ENCODE measurements at regions not wholly inside any gene's neighbourhood (a gene's known extent, or its start where the extent isn't known, plus 50 kb on each side); places are given as distances from the start of the nearest gene placed in this dataset.
A peak's percentile ranks its signal among the peaks of the same experiment; 100 is the strongest.
"Not testable (repeated sequence)": the region's sequence is repeated elsewhere in the genome, so short reads cannot be mapped to it uniquely, and the experiment has no call there.

GRCh38 chr9:62837254-62837911 is 1647.5 kb downstream of the SPATA31A7 start:
- peak; percentile 31 for DNase-seq

GRCh38 chr9:62838024-62838718 is 1648.3 kb downstream of the SPATA31A7 start:
- peak; percentile 87 for DNase-seq

DNA sequence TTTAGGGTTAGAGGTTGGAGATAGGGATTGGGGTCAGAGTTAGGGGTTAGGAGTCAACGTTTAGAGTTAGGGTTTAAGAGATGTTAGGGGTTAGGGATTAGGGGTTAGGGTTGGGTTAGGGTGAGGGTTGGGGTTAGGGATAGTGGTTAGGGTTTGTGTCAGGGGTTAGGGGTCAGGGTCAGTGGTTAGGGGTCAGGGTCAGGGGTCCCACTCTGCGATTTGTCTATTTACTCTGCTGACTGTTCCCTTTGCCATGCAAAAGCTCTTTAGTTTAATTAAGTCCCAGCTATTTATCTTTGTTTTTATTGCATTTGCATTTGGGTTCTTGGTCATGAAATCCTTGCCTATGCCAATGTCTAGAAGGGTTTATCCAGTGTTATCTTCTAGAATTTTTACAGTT is 1649.3 kb downstream of the SPATA31A7 start:
- not testable (repeated sequence) for DNase-seq

DNA sequence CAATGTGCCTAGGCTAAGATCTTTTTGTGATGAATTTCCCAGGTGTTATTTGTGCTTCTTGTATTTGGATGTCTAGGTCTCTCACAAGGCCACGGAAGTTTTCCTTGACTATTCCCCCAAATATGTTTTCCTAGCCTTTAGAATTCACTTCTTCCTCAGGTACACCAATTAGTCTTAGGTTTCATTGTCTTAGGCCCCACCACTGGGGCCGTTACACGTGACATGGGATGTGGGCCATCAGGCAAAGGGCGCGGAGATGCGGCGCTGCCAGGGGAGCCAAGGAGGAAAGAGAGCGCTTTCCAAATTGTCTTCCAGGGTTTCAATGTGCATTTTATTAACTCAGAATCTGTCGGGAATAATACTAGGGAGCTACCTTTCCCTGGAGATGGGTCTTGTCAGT is 1653.3 kb downstream of the SPATA31A7 start:
- not testable (repeated sequence) for DNase-seq

- not testable (repeated sequence) for DNase-seq
Measured at GRCh38 chr9:62843706-62844290, 1654.0 kb downstream of the SPATA31A7 start.

GRCh38 chr9:62844681-62845185 is 1654.9 kb downstream of the SPATA31A7 start:
- DNase-seq = not testable (repeated sequence)

- DNase-seq = not testable (repeated sequence)
Measured at GRCh38 chr9:62848258-62848657, 1658.4 kb downstream of the SPATA31A7 start.

DNA sequence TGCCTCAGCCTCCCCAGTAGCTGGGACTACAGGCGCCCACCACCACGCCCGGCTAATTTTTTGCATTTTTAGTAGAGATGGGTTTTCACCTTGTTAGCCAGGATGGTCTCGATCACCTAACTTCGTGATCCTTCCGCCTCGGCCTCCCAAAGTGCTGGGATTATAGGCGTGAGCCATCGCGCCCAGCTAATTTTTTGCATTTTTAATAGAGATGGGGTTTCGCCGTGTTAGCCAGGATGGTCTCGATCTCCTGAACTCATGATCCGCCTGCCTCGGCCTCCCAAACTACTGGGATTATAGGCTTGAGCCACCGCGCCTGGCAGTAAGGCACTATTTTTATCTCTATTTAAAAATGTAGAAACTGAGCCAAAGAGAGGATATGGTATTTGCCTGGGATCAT is 1660.2 kb downstream of the SPATA31A7 start:
- DNase-seq = not testable (repeated sequence)

DNA sequence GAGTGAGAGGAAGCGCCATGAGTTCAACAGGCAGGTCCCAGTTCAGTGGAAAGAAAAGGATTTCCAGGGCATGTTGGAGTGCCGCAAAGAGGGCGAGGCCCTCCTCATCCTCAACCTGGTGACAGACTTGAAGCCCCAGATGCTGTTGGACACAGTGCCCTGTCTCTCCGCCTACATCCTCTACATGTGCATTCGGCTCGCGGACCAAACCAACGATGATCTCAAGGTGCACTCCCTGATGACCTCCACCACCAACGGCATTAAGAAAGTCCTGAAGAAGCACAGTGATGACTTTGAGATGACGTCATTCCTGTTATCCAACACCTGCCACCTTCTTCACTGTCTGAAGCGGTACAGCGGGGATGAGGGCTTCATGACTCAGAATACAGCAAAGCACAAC is 1667.4 kb downstream of the SPATA31A7 start:
- not testable (repeated sequence) for DNase-seq

DNA sequence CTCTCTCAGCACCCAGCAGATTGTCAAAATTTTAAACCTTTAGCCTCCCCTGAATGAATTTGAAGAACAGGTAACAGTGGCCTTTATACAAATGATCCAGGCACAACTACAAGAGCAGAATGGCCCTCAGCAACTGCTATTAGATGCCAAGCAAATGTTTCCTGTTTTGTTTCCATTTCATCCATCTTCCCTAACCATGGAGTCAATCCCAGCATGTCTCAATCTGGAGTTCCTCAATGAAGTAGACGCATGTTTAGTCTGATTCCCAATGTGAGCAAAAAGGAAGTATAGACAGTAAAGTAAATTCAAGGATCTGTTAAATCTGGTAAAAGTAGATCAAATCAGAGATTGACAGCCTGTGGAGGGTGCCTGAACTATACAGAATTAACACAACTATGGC is 1668.4 kb downstream of the SPATA31A7 start:
- not testable (repeated sequence) for DNase-seq

DNA sequence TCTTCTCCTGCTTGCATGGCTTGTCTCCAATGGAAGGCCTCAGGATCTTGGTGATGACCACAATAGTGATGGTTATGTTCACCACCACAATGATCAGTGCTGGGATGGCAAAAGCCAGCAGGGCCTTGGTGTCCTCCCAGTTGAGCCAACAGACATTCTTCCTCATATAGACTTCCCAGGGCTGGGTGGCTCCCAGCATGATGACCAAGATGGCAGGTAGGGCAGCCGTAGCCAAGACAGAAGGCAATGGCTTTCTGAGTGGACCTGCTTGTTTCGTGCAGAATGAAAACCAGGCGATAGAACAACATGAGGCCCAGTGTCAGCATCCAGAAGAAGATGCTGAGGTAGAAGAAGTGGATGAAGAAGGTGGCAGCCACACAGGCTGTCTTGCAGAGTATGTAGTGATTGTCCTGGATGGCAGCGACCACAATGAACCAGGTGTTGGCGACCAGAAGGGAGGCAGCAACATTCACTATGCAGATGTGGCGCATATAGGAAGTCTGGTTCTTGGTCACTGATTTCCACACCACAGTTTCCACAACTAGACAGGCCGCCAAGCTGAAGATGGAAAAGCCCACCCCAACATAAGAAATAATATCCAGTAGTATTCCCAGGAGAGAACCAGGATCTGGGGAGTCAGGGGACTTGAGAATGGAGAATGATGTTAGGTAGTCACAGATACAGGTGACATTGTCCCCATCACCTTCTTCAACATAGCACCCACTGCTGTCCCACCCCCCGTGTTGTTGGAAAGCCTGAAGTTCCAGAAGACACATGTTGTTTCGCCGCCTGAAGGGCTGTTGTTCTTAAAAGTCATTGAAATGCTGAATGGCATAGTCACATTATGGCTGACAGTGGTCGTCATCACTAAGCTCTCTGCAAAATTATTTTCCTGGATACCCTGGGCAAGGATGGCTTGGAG is 1671.4 kb downstream of the SPATA31A7 start:
- not testable (repeated sequence) for DNase-seq

DNA sequence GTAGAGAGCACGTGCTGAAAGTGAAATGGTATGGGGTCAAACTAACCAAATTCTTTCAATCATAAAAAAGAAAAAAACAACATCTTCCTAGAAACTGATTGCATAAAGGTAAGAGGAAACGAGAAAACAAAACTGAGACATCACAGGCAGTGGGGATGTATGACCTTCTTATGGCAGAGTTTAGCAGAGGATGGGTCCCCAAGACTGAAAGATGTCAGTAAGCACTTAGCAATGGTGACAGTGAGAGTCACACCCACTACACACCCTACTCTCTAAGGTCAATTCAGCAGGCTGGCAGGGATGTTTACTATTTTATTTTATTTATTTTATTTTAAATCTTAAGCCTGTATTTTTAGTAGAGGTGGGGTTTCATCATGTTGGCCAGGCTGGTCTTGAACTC is 1672.3 kb downstream of the SPATA31A7 start:
- not testable (repeated sequence) for DNase-seq

DNA sequence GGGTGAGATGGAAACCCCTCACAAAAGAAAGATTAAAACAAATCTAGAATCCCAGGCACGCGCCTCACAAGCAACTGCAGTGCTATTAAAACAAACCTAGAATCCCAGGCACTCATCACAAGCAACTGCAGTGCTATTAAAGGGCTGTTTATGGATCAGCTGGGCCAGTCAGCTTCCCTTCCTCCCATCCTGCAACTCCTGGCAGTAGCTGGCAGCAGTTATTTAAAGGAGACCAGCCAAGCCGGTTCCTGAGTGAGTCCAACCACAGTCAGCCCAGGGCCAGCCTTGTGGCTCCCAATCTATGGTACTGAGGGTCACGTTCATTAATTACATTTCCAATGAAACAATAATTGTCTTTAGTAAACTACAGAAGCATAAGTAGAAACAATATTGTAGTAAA is 1673.5 kb downstream of the SPATA31A7 start:
- not testable (repeated sequence) for DNase-seq

DNA sequence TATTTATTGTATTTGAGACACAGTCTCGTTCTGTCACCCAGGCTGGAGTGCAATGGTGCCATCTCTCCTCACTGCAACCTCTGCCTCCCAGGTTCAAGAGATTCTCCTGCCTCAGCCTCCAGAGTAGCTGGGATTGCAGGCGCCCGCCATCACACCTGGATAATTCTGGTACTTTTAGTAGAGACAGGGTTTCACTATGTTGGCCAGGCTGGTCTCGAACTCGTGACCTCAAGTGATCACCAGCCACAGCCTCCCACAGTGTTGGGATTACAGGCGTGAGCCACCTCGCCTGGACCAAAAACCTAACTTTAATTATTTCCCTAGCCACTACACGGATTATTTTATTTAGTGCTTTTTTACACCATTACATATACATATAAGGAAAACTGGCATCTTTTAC is 1674.0 kb downstream of the SPATA31A7 start:
- DNase-seq = not testable (repeated sequence)

GRCh38 chr9:62864481-62865469 is 1674.9 kb downstream of the SPATA31A7 start:
- DNase-seq = peak; percentile 18

DNA sequence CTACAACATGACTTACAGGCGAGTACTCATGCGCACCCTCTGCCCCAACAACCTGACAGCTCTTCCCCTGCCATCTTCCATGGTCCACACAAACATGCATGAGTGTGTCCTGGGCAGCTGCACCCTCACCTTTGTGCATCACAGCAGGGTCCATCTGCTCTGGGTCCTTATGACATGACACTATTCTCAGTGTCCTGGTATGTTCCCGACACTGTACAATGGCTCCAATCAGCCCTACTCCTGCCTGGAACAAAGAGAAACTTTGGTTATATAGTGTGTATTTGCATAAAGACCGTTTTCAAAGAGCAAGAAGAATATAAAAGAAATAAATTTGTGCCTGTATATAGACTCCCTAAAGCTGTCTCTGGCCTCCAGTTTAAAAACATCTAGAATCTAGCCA is 1679.2 kb downstream of the SPATA31A7 start:
- not testable (repeated sequence) for DNase-seq

- not testable (repeated sequence) for DNase-seq
Measured at GRCh38 chr9:62871765-62872164, 1681.9 kb downstream of the SPATA31A7 start.

DNA sequence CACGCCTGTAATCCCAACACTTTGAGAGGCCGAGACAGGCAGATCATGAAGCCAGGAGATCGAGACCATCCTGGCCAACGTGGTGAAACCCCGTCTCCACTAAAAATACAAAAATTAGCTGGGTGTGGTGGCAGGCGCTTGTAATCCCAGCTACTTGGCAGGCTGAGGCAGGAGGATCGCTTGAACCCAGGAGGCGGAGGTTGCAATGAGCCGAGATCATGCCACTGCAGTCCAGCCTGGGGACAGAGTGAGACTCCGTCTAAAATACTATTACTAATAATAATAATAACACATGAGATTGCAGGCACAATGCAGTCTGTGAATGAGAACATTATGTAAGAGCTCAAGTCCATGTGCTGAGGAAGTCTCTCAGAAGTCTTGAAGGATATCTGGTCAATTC is 1684.4 kb downstream of the SPATA31A7 start:
- DNase-seq = not testable (repeated sequence)

DNA sequence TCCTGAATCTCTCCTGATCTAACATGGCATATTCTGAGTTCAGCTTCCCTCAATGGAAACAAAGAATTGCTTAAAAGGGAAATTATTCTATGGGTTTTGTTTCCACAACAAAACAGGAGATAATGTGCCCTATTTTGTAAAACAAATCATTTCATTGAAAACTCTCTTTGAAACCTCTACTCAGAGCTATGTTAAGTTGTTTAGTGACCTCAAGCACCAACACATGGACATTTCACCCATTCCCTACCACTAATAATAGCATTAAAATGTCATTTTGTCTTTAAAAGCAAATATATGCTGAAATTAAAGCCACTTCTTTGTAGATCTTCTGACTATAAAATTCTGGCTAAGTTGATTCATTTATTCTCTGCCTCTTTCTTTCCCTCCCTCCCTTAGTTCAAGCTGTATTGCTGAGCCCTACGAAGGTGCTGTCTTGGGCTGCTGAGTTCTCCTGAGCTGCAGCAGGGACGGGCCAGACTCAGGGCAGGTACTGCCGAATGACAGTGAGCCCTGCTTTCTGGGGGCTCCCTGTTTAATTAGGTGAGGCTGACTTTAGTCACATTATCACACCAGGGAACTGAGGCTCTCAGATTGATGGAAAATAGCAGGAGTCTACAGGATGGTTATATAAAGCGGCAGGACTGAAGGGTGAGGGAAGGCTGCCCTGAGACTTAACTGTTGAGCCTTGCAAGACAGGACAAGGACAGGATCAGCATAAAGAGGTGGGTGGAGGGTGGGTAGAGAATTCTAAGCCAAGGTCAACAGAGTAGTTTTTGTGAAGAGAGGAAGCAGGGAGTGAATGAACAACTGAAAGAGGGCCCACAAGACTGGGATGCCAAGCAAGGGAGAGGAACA is 1685.1 kb downstream of the SPATA31A7 start:
- not testable (repeated sequence) for DNase-seq

GRCh38 chr9:62877552-62877951 is 1687.7 kb downstream of the SPATA31A7 start:
- not testable (repeated sequence) for DNase-seq
